ENCODE measurements at regions not wholly inside any gene's neighbourhood (a gene's known extent, or its start where the extent isn't known, plus 50 kb on each side); places are given as distances from the start of the nearest gene placed in this dataset.

- no peak for DNase-seq (ENCODE audit: low read depth)
- TF ChIP-seq CTCF (conservative IDR thresholded peaks at IDR 0.05; ENCODE audit: low read length) = no peak
- peak overlapping the region; percentile 38 for H3K4me3 ChIP-seq (ENCODE audit: low read length)
Observed at GRCh38 chr3:194984622-194985021, 286.3 kb downstream of the XXYLT1 start.

GRCh38 chr3:194985031-194985578 is 285.9 kb downstream of the XXYLT1 start:
- peak overlapping the region; percentile 38 for H3K4me3 ChIP-seq (ENCODE audit: low read length)

GRCh38 chr3:194986208-194987043 is 284.5 kb downstream of the XXYLT1 start:
- no peak overlapping the region for H3K4me3 ChIP-seq (ENCODE audit: low read length)
- TF ChIP-seq CTCF (conservative IDR thresholded peaks at IDR 0.05; ENCODE audit: low read length) = no peak
- DNase-seq (ENCODE audit: low read depth) = no peak

More at GRCh38 chr3:194985031-194985578, 285.9 kb downstream of the XXYLT1 start:
- peak; percentile 82 for DNase-seq (ENCODE audit: low read depth)
- peak; percentile 42 for TF ChIP-seq CTCF (conservative IDR thresholded peaks at IDR 0.05; ENCODE audit: low read length)

- no peak for TF ChIP-seq CTCF (conservative IDR thresholded peaks at IDR 0.05; ENCODE audit: low read length)
- DNase-seq (ENCODE audit: low read depth) = no peak
- H3K4me3 ChIP-seq (ENCODE audit: low read length) = no peak overlapping the region
Observed at GRCh38 chr3:194987571-194988494, 283.1 kb downstream of the XXYLT1 start.

- no peak overlapping the region for H3K4me3 ChIP-seq (ENCODE audit: low read length)
- no peak for TF ChIP-seq CTCF (conservative IDR thresholded peaks at IDR 0.05; ENCODE audit: low read length)
- DNase-seq (ENCODE audit: low read depth) = no peak
Observed at GRCh38 chr3:194988495-194989165, 282.3 kb downstream of the XXYLT1 start.

GRCh38 chr3:194989241-194989640 is 281.7 kb downstream of the XXYLT1 start:
- H3K4me3 ChIP-seq (ENCODE audit: low read length) = no peak overlapping the region
- TF ChIP-seq CTCF (conservative IDR thresholded peaks at IDR 0.05; ENCODE audit: low read length) = no peak
- peak; percentile 5 for DNase-seq (ENCODE audit: low read depth)
